DOHH2 (cell line): ENCODE measurements at regions not wholly inside any gene's neighbourhood (a gene's known extent, or its start where the extent isn't known, plus 50 kb on each side); places are given as distances from the start of the nearest gene placed in this dataset.

Source experiments
- EZH2phosphoT487 ChIP-seq: fragments of 200-600 bp; sonication (generic); IDR thresholded peaks from 2 replicates; pipeline ENCODE4 v1.6.1; 2017; ENCODE audit warnings: borderline replicate concordance, mild to moderate bottlenecking, antibody characterized with exemption, low read length, moderate library complexity, mixed read lengths
- TF ChIP-seq, protein P1 (sequence below): fragments of 200-600 bp; sonication (generic); IDR thresholded peaks from one replicate; pipeline ENCODE4 v1.5.1; 2014; ENCODE audit warnings: antibody characterized with exemption, mild to moderate bottlenecking, low read depth, low read length; ENCODE audit not compliant: poor library complexity, severe bottlenecking

DNA sequence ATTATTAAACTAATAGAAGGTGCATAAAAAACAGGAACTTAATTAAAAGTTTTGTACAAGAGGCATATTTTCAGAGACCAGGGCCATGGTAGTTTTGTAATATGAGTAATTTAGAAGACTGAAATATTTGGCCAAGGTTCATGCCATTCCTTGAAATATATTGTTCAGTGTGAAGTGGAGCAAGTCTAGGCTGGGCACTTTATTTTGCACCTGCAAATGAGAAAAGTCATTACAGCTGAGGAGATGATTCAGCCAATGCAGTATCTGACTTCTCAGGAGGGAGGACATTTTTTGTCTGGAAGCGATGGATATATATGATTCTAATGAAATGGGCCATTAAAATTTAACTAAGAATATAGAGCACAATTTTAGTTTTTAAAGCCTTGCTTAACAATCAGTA is 754.0 kb upstream of the ADAMTS16 start:
- TF ChIP-seq, protein P1, sequence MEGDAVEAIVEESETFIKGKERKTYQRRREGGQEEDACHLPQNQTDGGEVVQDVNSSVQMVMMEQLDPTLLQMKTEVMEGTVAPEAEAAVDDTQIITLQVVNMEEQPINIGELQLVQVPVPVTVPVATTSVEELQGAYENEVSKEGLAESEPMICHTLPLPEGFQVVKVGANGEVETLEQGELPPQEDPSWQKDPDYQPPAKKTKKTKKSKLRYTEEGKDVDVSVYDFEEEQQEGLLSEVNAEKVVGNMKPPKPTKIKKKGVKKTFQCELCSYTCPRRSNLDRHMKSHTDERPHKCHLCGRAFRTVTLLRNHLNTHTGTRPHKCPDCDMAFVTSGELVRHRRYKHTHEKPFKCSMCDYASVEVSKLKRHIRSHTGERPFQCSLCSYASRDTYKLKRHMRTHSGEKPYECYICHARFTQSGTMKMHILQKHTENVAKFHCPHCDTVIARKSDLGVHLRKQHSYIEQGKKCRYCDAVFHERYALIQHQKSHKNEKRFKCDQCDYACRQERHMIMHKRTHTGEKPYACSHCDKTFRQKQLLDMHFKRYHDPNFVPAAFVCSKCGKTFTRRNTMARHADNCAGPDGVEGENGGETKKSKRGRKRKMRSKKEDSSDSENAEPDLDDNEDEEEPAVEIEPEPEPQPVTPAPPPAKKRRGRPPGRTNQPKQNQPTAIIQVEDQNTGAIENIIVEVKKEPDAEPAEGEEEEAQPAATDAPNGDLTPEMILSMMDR: no peak
- no peak for TF ChIP-seq EZH2phosphoT487
